HCT116 (cell line): ENCODE measurements at regions not wholly inside any gene's neighbourhood (a gene's known extent, or its start where the extent isn't known, plus 50 kb on each side); places are given as distances from the start of the nearest gene placed in this dataset.

ENCODE experiments used
- ATAC-seq: fragments of 200-7000 bp; cut with Tn5 transposase; 2 replicates; pipeline ENCODE4 v1.9.1; 2020; ENCODE audit warnings: mild to moderate bottlenecking, moderate library complexity
- BruUV-seq: library from RNA; stranded (reverse); fragments of 400-500 nt; replicated peaks from 2 replicates; lab custom pipeline; 2021; lab: Mats Ljungman, UMichigan
- CTCF ChIA-PET: fragments of 300-600 bp; sonication (Branson Sonifier 250); formaldehyde crosslinking; loops from one replicate; lab custom pipeline; 2021; ENCODE audit warnings: antibody characterized with exemption; lab: Charles Lee
- POLR2A ChIA-PET: fragments of 300-600, 350-600 bp; sonication (Branson Sonifier 250); formaldehyde crosslinking; loops from one replicate; lab custom pipeline; 2021; ENCODE audit warnings: antibody characterized with exemption; lab: Charles Lee
- RAD21 ChIA-PET, 2 experiments: fragments of 300-600 bp; sonication (Branson Sonifier 250); formaldehyde crosslinking; loops; one replicate each; lab custom pipeline; 2023; ENCODE audit warnings: low total read pairs in 2 of 2; ENCODE audit not compliant: uncharacterized antibody in 2 of 2, unreplicated experiment in 2 of 2, low non-redundant PET in 1 of 2; lab: Charles Lee
- DNase-seq: peaks from one replicate; pipeline ENCODE4 v3.0.0-alpha.2; 2010; ENCODE audit warnings: low read depth, low spot score
- H2AFZ ChIP-seq: fragments of 200-600 bp; shearing (Covaris generic), sonication (generic); 2 replicates; pipeline ENCODE4 v1.6.1; 2017; ENCODE audit warnings: low read depth, mixed run types, mixed read lengths, antibody characterized with exemption, low read length; ENCODE audit not compliant: poor library complexity, severe bottlenecking
- H3K27ac ChIP-seq: 2 replicates; pipeline ENCODE4 v1.5.1; 2012; ENCODE audit warnings: low read depth, low read length
- H3K27me3 ChIP-seq: fragments of 200-600 bp; sonication (generic); 2 replicates; pipeline ENCODE4 v1.6.1; 2016; ENCODE audit warnings: mixed run types, low read length, mixed read lengths; ENCODE audit not compliant: insufficient read depth
- H3K36me3 ChIP-seq, 2 experiments: fragments of 200-500 bp in 1 of 2; fragments of 200-600 bp in 1 of 2; sonication (Bioruptor generic) in 1 of 2; sonication (generic) in 1 of 2; 2 replicates each; pipeline versions ENCODE4 v1.5.1 to v1.6.1; 2014 to 2016; ENCODE audit warnings: low read length in 2 of 2, inconsistent platforms in 1 of 2, mixed read lengths in 1 of 2, mixed run types in 1 of 2; ENCODE audit not compliant: insufficient read depth in 2 of 2, control insufficient read depth in 1 of 2
- H3K4me1 ChIP-seq, 2 experiments: fragments of 200-600 bp in 1 of 2; sonication (generic) in 1 of 2; 2 replicates each; pipeline versions ENCODE4 v1.5.1 to v1.6.1; 2012 to 2017; ENCODE audit warnings: low read length in 2 of 2, inconsistent platforms in 1 of 2, mild to moderate bottlenecking in 1 of 2, mixed read lengths in 1 of 2, mixed run types in 1 of 2, moderate library complexity in 1 of 2; ENCODE audit not compliant: insufficient read depth in 2 of 2, control insufficient read depth in 1 of 2
- H3K4me2 ChIP-seq: fragments of 200-600 bp; sonication (generic); 2 replicates; pipeline ENCODE4 v1.6.1; 2017; ENCODE audit warnings: mixed run types, low read length, mixed read lengths
- H3K4me3 ChIP-seq, 2 experiments: fragments of 200-600 bp in 1 of 2; sonication (generic) in 1 of 2; replicated peaks in 1 of 2; 2 replicates each; pipeline ENCODE4 v1.5.1; 2011 to 2016; ENCODE audit warnings: low read length in 2 of 2, control low read depth in 1 of 2, low read depth in 1 of 2, mild to moderate bottlenecking in 1 of 2, mixed read lengths in 1 of 2, mixed run types in 1 of 2
- H3K79me2 ChIP-seq: fragments of 200-600 bp; sonication (generic); 2 replicates; pipeline ENCODE4 v1.6.1; 2017; ENCODE audit warnings: mild to moderate bottlenecking, mixed run types, low read length, moderate library complexity, mixed read lengths; ENCODE audit not compliant: insufficient read depth
- H3K9ac ChIP-seq: fragments of 200-600 bp; sonication (generic); 2 replicates; pipeline ENCODE4 v1.6.1; 2016; ENCODE audit warnings: low read length, mixed read lengths
- H3K9me2 ChIP-seq: fragments of 200-600 bp; sonication (generic), shearing (Covaris generic); 2 replicates; pipeline ENCODE4 v1.6.1; 2017; ENCODE audit warnings: mixed run types, mild to moderate bottlenecking, moderate library complexity; ENCODE audit not compliant: insufficient read depth
- H3K9me3 ChIP-seq, 2 experiments: fragments of 200-500 bp in 1 of 2; fragments of 200-600 bp in 1 of 2; sonication (Bioruptor generic) in 1 of 2; sonication (generic) in 1 of 2; 2 replicates each; pipeline ENCODE4 v1.6.1; 2014 to 2017; ENCODE audit warnings: low read length in 2 of 2, mixed read lengths in 2 of 2, inconsistent platforms in 1 of 2, low read depth in 1 of 2, mild to moderate bottlenecking in 1 of 2, mixed run types in 1 of 2, moderate library complexity in 1 of 2; ENCODE audit not compliant: control insufficient read depth in 1 of 2, insufficient read depth in 1 of 2
- H4K20me1 ChIP-seq: fragments of 200-600 bp; sonication (generic), shearing (Covaris generic); 2 replicates; pipeline ENCODE4 v1.6.1; 2017; ENCODE audit warnings: mixed run types, mild to moderate bottlenecking, moderate library complexity; ENCODE audit not compliant: insufficient read depth
- CTCF ChIP-seq, 3 experiments: fragments of 200-600 bp in 1 of 3; sonication (generic) in 1 of 3; IDR thresholded peaks in 2 of 3; conservative IDR thresholded peaks in 1 of 3; 2 replicates each; pipeline ENCODE4 v1.5.1; 2012 to 2017; ENCODE audit warnings: low read depth in 2 of 3, low read length in 2 of 3, antibody characterized with exemption in 1 of 3, borderline replicate concordance in 1 of 3, control low read depth in 1 of 3, mild to moderate bottlenecking in 1 of 3, mixed read lengths in 1 of 3, mixed run types in 1 of 3, moderate library complexity in 1 of 3; ENCODE audit not compliant: insufficient read depth in 1 of 3
- FOSL1 ChIP-seq: IDR thresholded peaks from 2 replicates; pipeline ENCODE4 v1.6.1; 2012; ENCODE audit warnings: low read depth
- JUND ChIP-seq: IDR thresholded peaks from 2 replicates; pipeline ENCODE4 v1.6.1; 2012
- POLR2AphosphoS5 ChIP-seq: IDR thresholded peaks from 2 replicates; pipeline ENCODE4 v1.6.1; 2011; ENCODE audit warnings: mild to moderate bottlenecking, low read depth, low read length, moderate library complexity
- RAD21 ChIP-seq: IDR thresholded peaks from 2 replicates; pipeline ENCODE4 v1.6.1; 2012; ENCODE audit warnings: low read depth, mild to moderate bottlenecking
- REST ChIP-seq: IDR thresholded peaks from 2 replicates; pipeline ENCODE4 v1.6.1; 2012; ENCODE audit warnings: low read depth
- SIN3A ChIP-seq: IDR thresholded peaks from 2 replicates; pipeline ENCODE4 v1.6.1; 2012; ENCODE audit warnings: low read depth
- ZNF274 ChIP-seq: fragments of 200-500 bp; sonication (Bioruptor generic); IDR thresholded peaks from 2 replicates; pipeline ENCODE4 v1.6.1; 2014; ENCODE audit warnings: mild to moderate bottlenecking, low read depth, low read length, inconsistent platforms
- intact Hi-C: fragments of 100-400 bp; cut with micrococcal nuclease; formaldehyde crosslinking; loops from 2 replicates; pipeline ENCODE4 v1.10.0; 2022

- no peak for TF ChIP-seq REST
- no peak for TF ChIP-seq SIN3A
- no peak for TF ChIP-seq ZNF274
- TF ChIP-seq, all 23 proteins: peak for 0
- RAD21 ChIA-PET = no interaction called here
- Histone ChIP-seq H3K9me3 (no peaks in the 10 kb centered on the region), H4K20me1 (no peaks in the 10 kb centered on the region), H3K79me2 (no peaks in the 10 kb centered on the region), H3K9ac (no peak overlapping the region), H3K4me2 (no peak overlapping the region), H2AFZ (no peak overlapping the region), H3K27ac (no peak overlapping the region), H3K27me3 (peaks cover 84% of the 10 kb centered on the region), H3K4me3 (no peak overlapping the region), H3K4me1 (no peaks in the 10 kb centered on the region), H3K9me2 (no peaks in the 10 kb centered on the region), H3K36me3 (no peaks in the 10 kb centered on the region)
- intact Hi-C loops = loop anchor here (10.0 kb wide), 1 partner anchor 910 kb away; no protein-coding TSS in a partner anchor
- no peak for DNase-seq
- POLR2A ChIA-PET = no interaction called here
- CTCF ChIA-PET = no interaction called here
- no peak for ATAC-seq
- no TSS peak for BruUV-seq
These were observed 214.5 kb downstream of the TEX29 start for GRCh38 chr13:111534751-111535522.

- Histone ChIP-seq H3K4me2 (no peak overlapping the region), H3K27ac (no peak overlapping the region), H3K9me2 (no peaks in the 10 kb centered on the region), H3K79me2 (no peaks in the 10 kb centered on the region), H3K4me3 (no peak overlapping the region), H3K36me3 (no peaks in the 10 kb centered on the region), H3K9me3 (no peaks in the 10 kb centered on the region), H3K27me3 (peaks cover 87% of the 10 kb centered on the region), H3K4me1 (no peaks in the 10 kb centered on the region), H3K9ac (no peak overlapping the region), H4K20me1 (no peaks in the 10 kb centered on the region), H2AFZ (no peak overlapping the region)
- intact Hi-C loops = loop anchor here (10.0 kb wide), 1 partner anchor 909 kb away; no protein-coding TSS in a partner anchor
- ATAC-seq = no peak
- no peak for TF ChIP-seq POLR2AphosphoS5
- no peak for TF ChIP-seq JUND
- TF ChIP-seq FOSL1 = no peak
- no peak for TF ChIP-seq RAD21
- no peak for TF ChIP-seq CTCF (IDR thresholded peaks at IDR 0.05 in 2 of 3, conservative IDR thresholded peaks at IDR 0.05 in 1 of 3; ENCODE audit: borderline replicate concordance in 1 of 3, insufficient read depth in 1 of 3, low read depth in 2 of 3, low read length in 2 of 3)
- POLR2A ChIA-PET = no interaction called here
- RAD21 ChIA-PET = no interaction called here
- no TSS peak for BruUV-seq
- CTCF ChIA-PET = no interaction called here
- no peak for DNase-seq
These were observed 215.0 kb downstream of the TEX29 start for GRCh38 chr13:111535523-111535811.
